Stomach (tissue), 8 donors: ENCODE measurements at regions not wholly inside any gene's neighbourhood (a gene's known extent, or its start where the extent isn't known, plus 50 kb on each side); places are given as distances from the start of the nearest gene placed in this dataset.

ENCODE experiments used
- DNase-seq, 2 donors: peaks; one replicate each; pipeline versions ENCODE4 v3.0.0 to v3.0.0-alpha.2; 2013 to 2019
- H3K27ac ChIP-seq, 5 donors: fragments of 200-600 bp in 4 of 5; sonication (generic) in 4 of 5; one replicate each; pipeline ENCODE4 v1.5.1; 2013 to 2019; ENCODE audit warnings: mild to moderate bottlenecking in 1 of 5, moderate library complexity in 1 of 5
- H3K27me3 ChIP-seq, 3 donors: fragments of 200-600 bp; sonication (generic); one replicate each; pipeline ENCODE4 v1.5.1; 2017 to 2019; ENCODE audit warnings: mixed run types in 1 of 3
- H3K36me3 ChIP-seq, 4 donors: fragments of 200-600 bp; sonication (generic); 1 replicate in 3 of 4; 2 replicates in 1 of 4; pipeline ENCODE4 v1.5.1; 2016 to 2019
- H3K4me1 ChIP-seq, 4 donors: fragments of 200-600 bp; sonication (generic); one replicate each; pipeline ENCODE4 v1.5.1; 2016 to 2019
- H3K4me3 ChIP-seq, 4 donors: fragments of 200-600 bp; sonication (generic) in 3 of 4; one replicate each; pipeline ENCODE4 v1.5.1; 2016 to 2019; ENCODE audit warnings: mild to moderate bottlenecking in 1 of 4
- H3K9me3 ChIP-seq, 4 donors: fragments of 200-600 bp; sonication (generic); one replicate each; pipeline ENCODE4 v1.5.1; 2016 to 2019
- EP300 ChIP-seq: sonication (generic); formaldehyde crosslinking; IDR thresholded peaks from one replicate; pipeline ENCODE4 v1.6.1; 2017; ENCODE audit warnings: antibody characterized with exemption
- POLR2A ChIP-seq, 4 donors: fragments of 450-650 bp; IDR thresholded peaks; one replicate each; pipeline ENCODE4 v1.6.1; 2016; ENCODE audit warnings: antibody characterized with exemption in 4 of 4, control low read depth in 2 of 4, mild to moderate bottlenecking in 1 of 4, moderate library complexity in 1 of 4
- POLR2AphosphoS5 ChIP-seq, 3 donors: sonication (generic); formaldehyde crosslinking; IDR thresholded peaks; one replicate each; pipeline ENCODE4 v1.6.1; 2016; ENCODE audit warnings: antibody characterized with exemption in 3 of 3
- WGBS, 5 donors: extraction: QIAGEN DNeasy Blood & Tissue Kit in 3 of 5; methylation state at CpG; one replicate each; pipeline versions ENCODE4 v1.1.5 to v1.1.7; 2013 to 2018; 5-methylcytosine and 5-hydroxymethylcytosine counted together
- intact Hi-C: fragments of 100-400 bp; cut with DNase I; formaldehyde crosslinking; loops from one replicate; pipeline ENCODE4 v1.15.1; 2023; ENCODE audit warnings: low total_unique reads
- TF ChIP-seq, protein P1 (sequence below), 7 experiments: fragments of 450-650 bp in 4 of 7; fragments of 200-600 bp in 3 of 7; sonication (generic) in 3 of 7; IDR thresholded peaks; one replicate each; pipeline ENCODE4 v1.5.1; 2016 to 2019; ENCODE audit warnings: antibody characterized with exemption in 7 of 7, control low read depth in 2 of 7, mild to moderate bottlenecking in 1 of 7
- donor health status: healthy with polysubstance abuse.
- donor health status: Bipolar disorder and iron deficiency.
- donor health status: healthy.

DNA sequence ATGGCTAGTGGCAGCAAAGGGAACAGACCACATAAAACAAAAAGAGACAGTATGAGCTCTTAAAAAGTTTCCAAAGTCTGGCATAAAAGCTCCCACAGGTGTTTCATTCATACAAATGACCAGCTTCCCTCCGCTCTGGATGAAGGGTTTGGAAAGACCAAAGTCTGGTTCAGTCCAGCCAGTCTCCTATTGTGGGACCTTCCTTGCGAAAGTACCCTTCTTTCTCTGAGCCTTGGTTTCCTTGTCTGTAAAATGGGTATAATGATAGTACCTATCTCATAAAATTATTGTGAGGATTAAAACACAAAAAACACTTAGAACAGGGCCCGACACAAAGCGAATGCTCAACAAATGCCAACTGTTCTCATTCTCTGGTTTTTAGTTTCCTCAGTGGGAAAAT is 77.2 kb downstream of the UNC5CL start:
- H3K27me3 ChIP-seq: no peaks in the 10 kb centered on the region
- intact Hi-C loops: no loop called here
- no peak overlapping the region for H3K27ac ChIP-seq
- no peak for DNase-seq
- no peak overlapping the region for H3K4me3 ChIP-seq
- H3K36me3 ChIP-seq: no peaks in the 10 kb centered on the region
- TF ChIP-seq EP300 (no peak), POLR2A (IDR thresholded peaks at IDR 0.05) (no peak), POLR2AphosphoS5 (IDR thresholded peaks at IDR 0.05) (no peak)
- TF ChIP-seq, protein P1, sequence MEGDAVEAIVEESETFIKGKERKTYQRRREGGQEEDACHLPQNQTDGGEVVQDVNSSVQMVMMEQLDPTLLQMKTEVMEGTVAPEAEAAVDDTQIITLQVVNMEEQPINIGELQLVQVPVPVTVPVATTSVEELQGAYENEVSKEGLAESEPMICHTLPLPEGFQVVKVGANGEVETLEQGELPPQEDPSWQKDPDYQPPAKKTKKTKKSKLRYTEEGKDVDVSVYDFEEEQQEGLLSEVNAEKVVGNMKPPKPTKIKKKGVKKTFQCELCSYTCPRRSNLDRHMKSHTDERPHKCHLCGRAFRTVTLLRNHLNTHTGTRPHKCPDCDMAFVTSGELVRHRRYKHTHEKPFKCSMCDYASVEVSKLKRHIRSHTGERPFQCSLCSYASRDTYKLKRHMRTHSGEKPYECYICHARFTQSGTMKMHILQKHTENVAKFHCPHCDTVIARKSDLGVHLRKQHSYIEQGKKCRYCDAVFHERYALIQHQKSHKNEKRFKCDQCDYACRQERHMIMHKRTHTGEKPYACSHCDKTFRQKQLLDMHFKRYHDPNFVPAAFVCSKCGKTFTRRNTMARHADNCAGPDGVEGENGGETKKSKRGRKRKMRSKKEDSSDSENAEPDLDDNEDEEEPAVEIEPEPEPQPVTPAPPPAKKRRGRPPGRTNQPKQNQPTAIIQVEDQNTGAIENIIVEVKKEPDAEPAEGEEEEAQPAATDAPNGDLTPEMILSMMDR (IDR thresholded peaks at IDR 0.05): no peak
- H3K9me3 ChIP-seq: no peaks in the 10 kb centered on the region
- H3K4me1 ChIP-seq: peaks cover 0 to 4% (median 0%) of the 10 kb centered on the region in 4 donors
- WGBS, 5 donors: 96 to 98% (median 97%) methylated on average over 4 of the region's 4 CpGs

DNA sequence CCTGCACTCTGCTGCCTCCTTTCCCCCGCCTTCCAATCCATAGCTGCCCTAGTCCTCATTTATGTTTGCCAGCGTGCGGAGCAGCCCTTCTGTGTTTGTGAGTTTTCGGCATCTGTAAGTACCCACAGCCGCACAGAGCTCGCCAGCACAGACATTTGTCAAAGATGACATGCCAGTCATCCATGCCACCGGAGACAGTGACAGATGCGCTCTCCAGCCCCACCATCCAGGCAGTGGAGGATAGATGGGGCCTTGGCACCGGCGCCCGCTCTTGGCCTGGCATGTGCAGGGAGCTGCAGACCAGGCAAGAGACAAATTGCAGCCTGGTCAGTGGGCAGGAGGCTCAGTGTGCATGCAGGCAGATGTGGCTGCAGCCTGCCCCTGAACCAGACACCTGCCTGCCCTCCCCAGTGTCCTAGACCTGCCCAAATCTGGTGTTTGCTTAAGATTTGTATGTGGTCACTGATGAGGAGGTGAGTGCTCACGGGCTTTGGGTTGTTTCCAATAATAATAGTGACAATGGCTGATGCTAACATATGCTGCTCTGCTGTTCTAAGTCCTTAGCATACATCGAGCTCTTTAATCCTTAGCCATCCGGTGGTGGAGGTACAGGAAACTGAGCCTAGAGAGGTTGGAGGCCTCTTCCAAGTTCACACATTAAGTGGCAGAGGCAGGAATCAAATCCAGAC is 78.1 kb downstream of the UNC5CL start:
- no peak for TF ChIP-seq POLR2AphosphoS5 (IDR thresholded peaks at IDR 0.05)
- no peak for TF ChIP-seq POLR2A (IDR thresholded peaks at IDR 0.05)
- no peak for TF ChIP-seq EP300
- TF ChIP-seq, protein P1 (IDR thresholded peaks at IDR 0.05): no peak
- Histone ChIP-seq H3K27me3 (no peaks in the 10 kb centered on the region), H3K4me3 (no peak overlapping the region), H3K36me3 (no peaks in the 10 kb centered on the region), H3K9me3 (no peaks in the 10 kb centered on the region), H3K27ac (no peak overlapping the region), H3K4me1 (peaks cover 0 to 4% (median 0%) of the 10 kb centered on the region in 4 donors)
- WGBS, 5 donors: 76 to 81% (median 79%) methylated on average over 11 to 14 of the region's 14 CpGs
- intact Hi-C loops: no loop called here
- DNase-seq: no peak

DNA sequence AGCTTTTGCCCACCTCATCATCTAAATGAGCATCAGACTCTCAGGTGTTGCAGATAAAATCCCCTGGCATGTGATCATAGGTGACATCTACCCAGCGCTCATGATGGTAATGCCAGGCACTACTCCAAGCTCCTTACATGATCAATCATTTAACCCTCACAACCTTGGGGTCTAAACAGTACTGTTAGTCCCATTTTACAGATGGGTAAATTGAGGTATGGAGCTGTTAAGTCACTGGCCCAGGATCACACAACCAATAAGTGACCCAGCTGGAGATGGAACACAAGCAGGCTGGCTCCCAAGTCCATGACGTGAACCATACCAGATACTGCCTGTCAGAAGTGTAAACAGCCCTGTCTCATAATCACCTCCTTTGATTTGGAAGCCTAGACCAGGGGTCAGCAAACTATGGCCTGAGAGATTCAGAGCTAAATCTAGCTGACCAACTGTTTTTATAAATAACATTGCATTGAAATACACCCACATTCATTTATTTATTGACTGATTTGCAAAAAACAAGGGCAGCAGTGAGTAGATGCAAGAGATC is 79.2 kb downstream of the UNC5CL start:
- TF ChIP-seq POLR2A (IDR thresholded peaks at IDR 0.05) (no peak), POLR2AphosphoS5 (IDR thresholded peaks at IDR 0.05) (no peak), EP300 (no peak)
- TF ChIP-seq, protein P1 (IDR thresholded peaks at IDR 0.05): no peak
- WGBS, 5 donors: 70 to 88% (median 81%) methylated on average over 2 of the region's 2 CpGs
- no peak for DNase-seq
- H3K27me3 ChIP-seq: no peaks in the 10 kb centered on the region
- no peak overlapping the region for H3K27ac ChIP-seq
- intact Hi-C loops: no loop called here
- no peak overlapping the region for H3K4me3 ChIP-seq
- peaks cover 0 to 4% (median 0%) of the 10 kb centered on the region in 4 donors for H3K4me1 ChIP-seq
- H3K36me3 ChIP-seq: no peaks in the 10 kb centered on the region
- H3K9me3 ChIP-seq: no peaks in the 10 kb centered on the region

DNA sequence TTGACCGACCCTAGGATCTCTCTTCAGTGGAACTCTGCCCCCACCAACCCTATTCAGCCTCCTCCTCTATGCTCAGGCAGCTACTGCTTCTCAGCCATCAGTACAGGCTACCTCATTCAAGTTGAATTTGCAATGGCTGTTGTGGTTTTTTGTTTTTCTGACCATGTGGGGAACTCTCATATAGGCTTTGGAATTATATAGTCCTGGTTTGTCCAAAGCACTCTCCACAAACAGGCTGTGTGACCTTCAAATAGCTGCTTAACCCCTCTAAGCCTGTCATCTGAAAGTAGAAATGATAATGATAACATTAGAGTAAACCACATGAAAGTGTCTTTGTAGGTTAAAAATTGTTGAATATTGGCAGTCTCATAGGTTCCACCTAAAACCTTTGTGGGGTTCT is 80.3 kb downstream of the UNC5CL start:
- TF ChIP-seq, protein P1 (IDR thresholded peaks at IDR 0.05): no peak
- no peak for TF ChIP-seq POLR2A (IDR thresholded peaks at IDR 0.05)
- TF ChIP-seq EP300: no peak
- no peak for TF ChIP-seq POLR2AphosphoS5 (IDR thresholded peaks at IDR 0.05)
- intact Hi-C loops: no loop called here
- H3K36me3 ChIP-seq: no peaks in the 10 kb centered on the region
- WGBS, 5 donors: 91 to 100% (median 95%) methylated on average over 1 of the region's 1 CpG
- peaks cover 0 to under 1% (median 0%) of the 10 kb centered on the region in 3 donors for H3K27me3 ChIP-seq
- H3K9me3 ChIP-seq: no peaks in the 10 kb centered on the region
- DNase-seq: no peak
- no peak overlapping the region for H3K4me3 ChIP-seq
- H3K27ac ChIP-seq: no peak overlapping the region
- H3K4me1 ChIP-seq: peaks cover 0 to 4% (median 0%) of the 10 kb centered on the region in 4 donors
